PC-3 (cell line): ENCODE measurements at regions not wholly inside any gene's neighbourhood (a gene's known extent, or its start where the extent isn't known, plus 50 kb on each side); places are given as distances from the start of the nearest gene placed in this dataset.

Experiments
- EZH2 ChIP-seq: fragments of 300-600 bp; sonication (generic); IDR thresholded peaks from one replicate; pipeline ENCODE4 v1.6.1; 2017; ENCODE audit warnings: antibody characterized with exemption, mild to moderate bottlenecking, low read length; ENCODE audit not compliant: unreplicated experiment
- EZH2phosphoT487 ChIP-seq: fragments of 300-600 bp; sonication (generic); IDR thresholded peaks from 2 replicates; pipeline ENCODE4 v1.6.1; 2018; ENCODE audit warnings: mild to moderate bottlenecking, antibody characterized with exemption, low read length, borderline replicate concordance
- TF ChIP-seq, protein P1 (sequence below): fragments of 300-600 bp; sonication (generic); conservative IDR thresholded peaks from 2 replicates; pipeline ENCODE4 v1.5.1; 2017; ENCODE audit warnings: antibody characterized with exemption, low read depth, mild to moderate bottlenecking, low read length

DNA sequence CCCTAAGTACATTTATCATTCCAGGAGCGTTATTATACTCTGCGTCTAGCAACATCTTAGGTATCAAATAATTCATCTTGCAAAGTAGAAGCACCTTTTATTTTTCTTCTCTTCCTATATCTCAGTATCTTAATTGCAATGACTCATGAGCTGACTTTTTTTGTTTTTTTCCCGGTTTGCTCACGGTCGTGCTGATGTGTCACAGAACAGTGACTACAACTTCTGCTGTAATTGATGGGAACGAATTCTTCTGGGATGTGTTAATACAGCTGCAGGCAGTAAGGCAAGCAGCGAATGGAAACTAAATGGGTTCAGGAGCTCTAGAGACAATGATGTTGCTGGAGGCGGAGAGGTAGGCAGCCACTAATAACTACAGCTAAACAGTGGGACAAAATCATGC lies 89.8 kb upstream of the TMPRSS15 start:
- TF ChIP-seq, protein P1, sequence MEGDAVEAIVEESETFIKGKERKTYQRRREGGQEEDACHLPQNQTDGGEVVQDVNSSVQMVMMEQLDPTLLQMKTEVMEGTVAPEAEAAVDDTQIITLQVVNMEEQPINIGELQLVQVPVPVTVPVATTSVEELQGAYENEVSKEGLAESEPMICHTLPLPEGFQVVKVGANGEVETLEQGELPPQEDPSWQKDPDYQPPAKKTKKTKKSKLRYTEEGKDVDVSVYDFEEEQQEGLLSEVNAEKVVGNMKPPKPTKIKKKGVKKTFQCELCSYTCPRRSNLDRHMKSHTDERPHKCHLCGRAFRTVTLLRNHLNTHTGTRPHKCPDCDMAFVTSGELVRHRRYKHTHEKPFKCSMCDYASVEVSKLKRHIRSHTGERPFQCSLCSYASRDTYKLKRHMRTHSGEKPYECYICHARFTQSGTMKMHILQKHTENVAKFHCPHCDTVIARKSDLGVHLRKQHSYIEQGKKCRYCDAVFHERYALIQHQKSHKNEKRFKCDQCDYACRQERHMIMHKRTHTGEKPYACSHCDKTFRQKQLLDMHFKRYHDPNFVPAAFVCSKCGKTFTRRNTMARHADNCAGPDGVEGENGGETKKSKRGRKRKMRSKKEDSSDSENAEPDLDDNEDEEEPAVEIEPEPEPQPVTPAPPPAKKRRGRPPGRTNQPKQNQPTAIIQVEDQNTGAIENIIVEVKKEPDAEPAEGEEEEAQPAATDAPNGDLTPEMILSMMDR = no peak
- TF ChIP-seq EZH2 (no peak), EZH2phosphoT487 (no peak)
